PC-9 (cell line): ENCODE measurements at regions not wholly inside any gene's neighbourhood (a gene's known extent, or its start where the extent isn't known, plus 50 kb on each side); places are given as distances from the start of the nearest gene placed in this dataset.

ENCODE experiments used
- BruUV-seq: library from RNA; stranded (reverse); fragments of 400-500 nt; replicated peaks from 2 replicates; lab custom pipeline; 2021; lab: Mats Ljungman, UMichigan
- CTCF ChIA-PET: fragments of 300-600 bp; sonication (Branson Sonifier 250); formaldehyde crosslinking; loops from one replicate; lab custom pipeline; 2022; ENCODE audit warnings: antibody characterized with exemption; lab: Charles Lee
- POLR2A ChIA-PET: fragments of 300-600 bp; sonication (Branson Sonifier 250); formaldehyde crosslinking; loops from one replicate; lab custom pipeline; 2022; ENCODE audit warnings: antibody characterized with exemption; ENCODE audit not compliant: unreplicated experiment; lab: Charles Lee
- DNase-seq, 2 experiments: peaks; one replicate each; pipeline versions ENCODE4 v3.0.0 to v3.0.0-alpha.2; 2015 to 2022; ENCODE audit warnings: mixed read lengths in 1 of 2
- H2AFZ ChIP-seq: fragments of 200-600 bp; sonication (generic); 2 replicates; pipeline ENCODE4 v1.8.1; 2017; ENCODE audit warnings: antibody characterized with exemption
- H3F3A ChIP-seq: fragments of 200-600 bp; sonication (generic); 2 replicates; pipeline ENCODE4 v1.8.1; 2017; ENCODE audit warnings: antibody characterized with exemption, mild to moderate bottlenecking, low read depth; ENCODE audit not compliant: insufficient read depth
- H3K27ac ChIP-seq: fragments of 200-600 bp; sonication (generic); 2 replicates; pipeline ENCODE4 v1.6.1; 2016; ENCODE audit warnings: mixed run types
- H3K27me3 ChIP-seq: fragments of 200-600 bp; sonication (generic); 2 replicates; pipeline ENCODE4 v1.6.1; 2016; ENCODE audit warnings: low read depth, mixed run types; ENCODE audit not compliant: insufficient read depth
- H3K36me3 ChIP-seq: fragments of 200-600 bp; sonication (generic); 2 replicates; pipeline ENCODE4 v1.6.1; 2016; ENCODE audit warnings: low read depth, mixed run types
- H3K4me1 ChIP-seq: fragments of 200-600 bp; sonication (generic); replicated peaks from 2 replicates; pipeline ENCODE4 v1.6.1; 2016; ENCODE audit warnings: mixed run types; ENCODE audit not compliant: insufficient read depth
- H3K4me2 ChIP-seq: fragments of 200-600 bp; sonication (generic); 2 replicates; pipeline ENCODE4 v1.6.1; 2017; ENCODE audit warnings: mixed run types
- H3K4me3 ChIP-seq: fragments of 200-600 bp; sonication (generic); 2 replicates; pipeline ENCODE4 v1.6.1; 2016; ENCODE audit warnings: mixed run types
- H3K79me2 ChIP-seq: fragments of 200-600 bp; sonication (generic); 2 replicates; pipeline ENCODE4 v1.6.1; 2017; ENCODE audit warnings: low read depth, mixed run types
- H3K9me2 ChIP-seq: fragments of 200-600 bp; sonication (generic); 2 replicates; pipeline ENCODE4 v1.8.1; 2017; ENCODE audit warnings: mild to moderate bottlenecking; ENCODE audit not compliant: insufficient read depth
- H3K9me3 ChIP-seq: fragments of 200-600 bp; sonication (generic); 2 replicates; pipeline ENCODE4 v1.8.1; 2016; ENCODE audit warnings: low read depth; ENCODE audit not compliant: insufficient read depth
- H4K20me1 ChIP-seq: fragments of 200-600 bp; sonication (generic); 2 replicates; pipeline ENCODE4 v1.8.1; 2017; ENCODE audit not compliant: insufficient read depth
- CTCF ChIP-seq: fragments of 200-600 bp; sonication (generic); conservative IDR thresholded peaks from 2 replicates; pipeline ENCODE4 v1.6.1; 2017; ENCODE audit warnings: mixed run types, antibody characterized with exemption, mild to moderate bottlenecking, moderate library complexity
- EZH2 ChIP-seq: fragments of 200-600 bp; sonication (generic); IDR thresholded peaks from 2 replicates; pipeline ENCODE4 v1.8.0; 2017; ENCODE audit warnings: antibody characterized with exemption, low read depth
- intact Hi-C: fragments of 100-400 bp; cut with micrococcal nuclease; formaldehyde crosslinking; loops from one replicate; pipeline ENCODE4 v1.10.0; 2022; ENCODE audit not compliant: unreplicated experiment

DNA sequence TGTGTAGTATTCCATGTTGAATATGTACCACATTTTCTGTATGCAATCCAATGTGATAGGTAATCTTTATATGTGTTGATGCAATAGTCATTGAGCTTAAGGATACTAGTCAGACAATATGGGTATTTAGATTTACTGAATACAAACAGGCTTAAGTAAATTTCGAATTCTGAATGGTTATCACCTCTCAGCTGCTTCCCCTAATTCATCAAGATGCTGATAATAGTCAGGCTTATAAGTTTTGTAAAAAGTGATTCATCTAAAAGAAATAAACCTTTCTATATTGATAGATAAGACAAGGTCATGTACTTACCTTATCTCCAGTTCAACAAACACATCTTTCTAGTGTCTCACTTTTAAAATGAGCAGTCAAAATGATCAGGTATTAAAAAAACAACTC, 205.5 kb downstream of the CASP12 start:
- no peaks in the 10 kb centered on the region for H3F3A ChIP-seq
- H3K4me2 ChIP-seq = no peak overlapping the region
- POLR2A ChIA-PET = no interaction called here
- no peaks in the 10 kb centered on the region for H3K79me2 ChIP-seq
- intact Hi-C loops = no loop called here
- no peak overlapping the region for H3K4me3 ChIP-seq
- DNase-seq = no peak
- H3K27me3 ChIP-seq = no peaks in the 10 kb centered on the region
- H3K36me3 ChIP-seq = no peaks in the 10 kb centered on the region
- BruUV-seq = no TSS peak
- H3K9me2 ChIP-seq = no peaks in the 10 kb centered on the region
- no peak overlapping the region for H2AFZ ChIP-seq
- TF ChIP-seq CTCF (no peak), EZH2 (no peak)
- no peaks in the 10 kb centered on the region for H4K20me1 ChIP-seq
- no peaks in the 10 kb centered on the region for H3K9me3 ChIP-seq
- H3K27ac ChIP-seq = no peak overlapping the region
- CTCF ChIA-PET = no interaction called here
- H3K4me1 ChIP-seq = 0 out of 2 replicates have a peak, but pooled peaks cover 5% of the 10 kb centered on the region

DNA sequence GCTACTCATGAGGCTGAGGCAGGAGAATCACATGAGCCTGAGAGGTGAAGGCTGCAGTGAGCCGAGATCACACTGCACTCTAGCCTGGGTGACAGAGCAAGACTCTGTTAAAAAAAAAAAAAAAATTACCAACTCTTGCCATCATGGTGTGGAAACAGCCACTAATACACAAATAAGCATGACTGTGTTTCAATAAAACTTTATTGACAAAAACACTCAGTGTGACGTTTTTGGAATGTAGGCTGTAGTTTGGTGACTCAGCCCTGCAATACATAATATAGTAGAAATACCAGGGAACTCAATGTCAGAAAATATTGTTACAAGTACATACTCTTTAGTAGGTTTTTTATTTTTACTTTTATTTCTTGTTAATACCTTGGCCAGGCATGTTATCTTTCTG, 207.1 kb downstream of the CASP12 start:
- Histone ChIP-seq H3K4me2 (no peak overlapping the region), H3K4me1 (0 out of 2 replicates have a peak, but pooled peaks cover 5% of the 10 kb centered on the region), H2AFZ (no peak overlapping the region), H3K4me3 (no peak overlapping the region), H3K27me3 (no peaks in the 10 kb centered on the region), H3K79me2 (no peaks in the 10 kb centered on the region), H3K27ac (no peak overlapping the region), H4K20me1 (no peaks in the 10 kb centered on the region), H3K9me3 (no peaks in the 10 kb centered on the region), H3K9me2 (no peaks in the 10 kb centered on the region), H3K36me3 (no peaks in the 10 kb centered on the region), H3F3A (no peaks in the 10 kb centered on the region)
- TF ChIP-seq EZH2 (no peak), CTCF (no peak)
- DNase-seq = no peak
- BruUV-seq = no TSS peak
- ChIA-PET POLR2A (no interaction called here), CTCF (no interaction called here)
- intact Hi-C loops = no loop called here

- no TSS peak for BruUV-seq
- Histone ChIP-seq H3K4me2 (no peak overlapping the region), H3K4me1 (0 out of 2 replicates have a peak, but pooled peaks cover 5% of the 10 kb centered on the region), H3K27ac (no peak overlapping the region), H3F3A (no peaks in the 10 kb centered on the region), H3K4me3 (no peak overlapping the region), H3K9me3 (no peaks in the 10 kb centered on the region; the same call in 1 of the 2 replicates), H3K79me2 (no peaks in the 10 kb centered on the region), H3K36me3 (no peaks in the 10 kb centered on the region), H3K27me3 (no peaks in the 10 kb centered on the region), H4K20me1 (no peaks in the 10 kb centered on the region), H2AFZ (no peak overlapping the region), H3K9me2 (no peaks in the 10 kb centered on the region)
- POLR2A ChIA-PET = no interaction called here
- intact Hi-C loops = no loop called here
- TF ChIP-seq CTCF (no peak), EZH2 (no peak)
- no peak for DNase-seq
- CTCF ChIA-PET = no interaction called here
Measured at GRCh38 chr11:104690241-104690640, 208.0 kb downstream of the CASP12 start.
